GM19035 (cell line): ENCODE measurements at regions not wholly inside any gene's neighbourhood (a gene's known extent, or its start where the extent isn't known, plus 50 kb on each side); places are given as distances from the start of the nearest gene placed in this dataset.
"Not testable (repeated sequence)": the region's sequence is repeated elsewhere in the genome, so short reads cannot be mapped to it uniquely, and the experiment has no call there.

Experiments used
- ATAC-seq: cut with Tn5 transposase; IDR thresholded peaks from one replicate; pipeline ENCODE4 v1.9.1; 2021; ENCODE audit not compliant: unreplicated experiment

GRCh38 chr9:72471096-72471495 is 50.3 kb upstream of the TMC1 start:
- no peak for ATAC-seq

GRCh38 chr9:72467766-72468738 is 53.4 kb upstream of the TMC1 start:
- ATAC-seq, result no peak

GRCh38 chr9:72465593-72465984 is 55.8 kb upstream of the TMC1 start:
- no peak for ATAC-seq

GRCh38 chr9:72464857-72465592 is 56.4 kb upstream of the TMC1 start:
- no peak for ATAC-seq

- no peak for ATAC-seq
Measured at GRCh38 chr9:72462340-72462739, 59.1 kb upstream of the TMC1 start.

GRCh38 chr9:72460342-72461312 is 60.8 kb upstream of the TMC1 start:
- no peak for ATAC-seq

GRCh38 chr9:72459308-72459707 is 62.1 kb upstream of the TMC1 start:
- ATAC-seq, result no peak

- no peak for ATAC-seq
Measured at GRCh38 chr9:72458153-72458552, 63.3 kb upstream of the TMC1 start.

GRCh38 chr9:72457366-72457765 is 64.0 kb upstream of the TMC1 start:
- ATAC-seq, result no peak

- no peak for ATAC-seq
Measured at GRCh38 chr9:72454871-72455491, 66.4 kb upstream of the TMC1 start.

- ATAC-seq, result no peak
Measured at GRCh38 chr9:72453797-72454196, 67.6 kb upstream of the TMC1 start.

GRCh38 chr9:72446241-72446640 is 75.2 kb upstream of the TMC1 start:
- not testable (repeated sequence) for ATAC-seq

GRCh38 chr9:72445306-72445995 is 76.0 kb upstream of the TMC1 start:
- ATAC-seq, result no peak

GRCh38 chr9:72444435-72444834 is 77.0 kb upstream of the TMC1 start:
- no peak for ATAC-seq

- peak; percentile 93 for ATAC-seq
Measured at GRCh38 chr9:72443855-72444254, 77.6 kb upstream of the TMC1 start.

- no peak for ATAC-seq
Measured at GRCh38 chr9:72441848-72442607, 77.0 kb upstream of the ZFAND5 start.

GRCh38 chr9:72440992-72441847 is 76.2 kb upstream of the ZFAND5 start:
- no peak for ATAC-seq

- no peak for ATAC-seq
Measured at GRCh38 chr9:72440378-72440777, 75.4 kb upstream of the ZFAND5 start.
